HUES48 (cell line): ENCODE measurements at regions not wholly inside any gene's neighbourhood (a gene's known extent, or its start where the extent isn't known, plus 50 kb on each side); places are given as distances from the start of the nearest gene placed in this dataset.
A peak's percentile ranks its signal among the peaks of the same experiment; 100 is the strongest.
"Not testable (repeated sequence)": the region's sequence is repeated elsewhere in the genome, so short reads cannot be mapped to it uniquely, and the experiment has no call there.

Source experiments
- H3K27ac ChIP-seq: one replicate; pipeline ENCODE4 v1.7.0; 2013; ENCODE audit warnings: low read depth, low read length, inconsistent platforms
- H3K27me3 ChIP-seq: 2 replicates; pipeline ENCODE4 v1.6.1; 2013; ENCODE audit warnings: mild to moderate bottlenecking, low read length; ENCODE audit not compliant: control insufficient read depth, insufficient read depth
- H3K36me3 ChIP-seq: 2 replicates; pipeline ENCODE4 v1.6.1; 2013; ENCODE audit warnings: low read length; ENCODE audit not compliant: control insufficient read depth, insufficient read depth
- H3K4me1 ChIP-seq: 2 replicates; pipeline ENCODE4 v1.6.1; 2013; ENCODE audit warnings: mild to moderate bottlenecking, low read length; ENCODE audit not compliant: control insufficient read depth, insufficient read depth
- H3K4me3 ChIP-seq: 2 replicates; pipeline ENCODE4 v1.5.1; 2013; ENCODE audit warnings: mild to moderate bottlenecking, low read depth, low read length
- H3K9ac ChIP-seq: 2 replicates; pipeline ENCODE4 v1.6.1; 2013; ENCODE audit warnings: mild to moderate bottlenecking, low read depth, low read length, moderate library complexity
- H3K9me3 ChIP-seq: 2 replicates; pipeline ENCODE4 v1.6.1; 2013; ENCODE audit warnings: low read length; ENCODE audit not compliant: control insufficient read depth, insufficient read depth

GRCh38 chr6:28789553-28790083 is 134.2 kb downstream of the TRIM27 start:
- H3K9ac ChIP-seq, result no peak overlapping the region
- peak overlapping the region; percentile 75 for H3K4me3 ChIP-seq
- no peak overlapping the region for H3K27ac ChIP-seq
- no peaks in the 10 kb centered on the region for H3K36me3 ChIP-seq
- H3K4me1 ChIP-seq, result peaks cover 4% of the 10 kb centered on the region
- no peaks in the 10 kb centered on the region for H3K9me3 ChIP-seq
- H3K27me3 ChIP-seq, result peaks cover 84% of the 10 kb centered on the region

- Histone ChIP-seq H3K27ac (no peak overlapping the region), H3K9me3 (no peaks in the 10 kb centered on the region), H3K27me3 (peaks cover 82% of the 10 kb centered on the region), H3K4me3 (peak overlapping the region; percentile 75), H3K36me3 (no peaks in the 10 kb centered on the region), H3K9ac (no peak overlapping the region), H3K4me1 (no peaks in the 10 kb centered on the region)
These were observed 132.8 kb downstream of the TRIM27 start for GRCh38 chr6:28791002-28791383.

DNA sequence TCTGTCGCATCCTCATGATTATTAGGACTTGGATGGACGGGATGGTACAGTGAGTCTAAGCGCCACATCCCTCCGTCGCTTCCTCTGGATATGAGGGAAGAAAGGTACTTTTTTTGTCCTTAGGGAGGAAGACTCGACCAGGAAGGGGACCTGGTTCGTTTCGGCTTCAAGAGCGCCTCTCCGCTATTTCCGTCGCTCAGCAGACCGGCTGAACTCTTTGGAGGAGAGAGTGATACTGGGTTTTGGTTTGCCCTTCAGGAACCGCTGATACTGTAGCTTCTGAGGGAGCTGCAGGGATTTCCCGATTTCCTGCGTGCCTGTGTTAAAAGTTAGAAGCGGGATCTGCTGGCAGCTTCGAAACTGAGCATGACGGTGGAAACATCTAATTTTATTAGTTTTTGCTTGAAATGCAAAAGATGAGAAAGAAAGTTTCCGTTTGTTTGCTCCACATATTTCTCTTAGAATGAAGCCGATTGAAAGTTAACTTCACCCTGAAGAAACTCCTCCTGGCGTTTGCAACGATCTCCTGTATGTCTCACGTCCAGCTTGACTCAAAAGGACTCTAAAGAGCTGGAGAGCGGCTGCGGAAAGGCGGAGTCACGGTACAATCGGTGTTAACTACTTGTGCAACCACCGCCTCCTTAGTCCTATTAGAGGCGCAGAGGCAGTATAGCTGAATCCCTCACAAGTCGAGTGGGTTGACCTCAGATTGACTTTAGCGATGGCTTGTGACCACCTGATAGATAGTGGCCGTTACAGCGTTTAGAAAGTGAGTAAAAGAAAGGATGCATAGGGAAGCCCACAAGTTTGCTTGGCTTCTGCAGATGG is 129.4 kb downstream of the TRIM27 start:
- H3K9me3 ChIP-seq, result no peaks in the 10 kb centered on the region
- H3K4me3 ChIP-seq, result peak overlapping the region; percentile 78
- H3K4me1 ChIP-seq, result no peaks in the 10 kb centered on the region
- no peak overlapping the region for H3K9ac ChIP-seq
- H3K27me3 ChIP-seq, result peaks cover 48% of the 10 kb centered on the region
- no peaks in the 10 kb centered on the region for H3K36me3 ChIP-seq
- no peak overlapping the region for H3K27ac ChIP-seq

- H3K27ac ChIP-seq, H3K4me3 ChIP-seq, H3K9ac ChIP-seq, H3K9me3 ChIP-seq, H3K36me3 ChIP-seq, H3K4me1 ChIP-seq: not testable (repeated sequence)
- peaks cover 34% of the 10 kb centered on the region for H3K27me3 ChIP-seq
These were observed 123.1 kb downstream of the TRIM27 start for GRCh38 chr6:28800647-28801046.

DNA sequence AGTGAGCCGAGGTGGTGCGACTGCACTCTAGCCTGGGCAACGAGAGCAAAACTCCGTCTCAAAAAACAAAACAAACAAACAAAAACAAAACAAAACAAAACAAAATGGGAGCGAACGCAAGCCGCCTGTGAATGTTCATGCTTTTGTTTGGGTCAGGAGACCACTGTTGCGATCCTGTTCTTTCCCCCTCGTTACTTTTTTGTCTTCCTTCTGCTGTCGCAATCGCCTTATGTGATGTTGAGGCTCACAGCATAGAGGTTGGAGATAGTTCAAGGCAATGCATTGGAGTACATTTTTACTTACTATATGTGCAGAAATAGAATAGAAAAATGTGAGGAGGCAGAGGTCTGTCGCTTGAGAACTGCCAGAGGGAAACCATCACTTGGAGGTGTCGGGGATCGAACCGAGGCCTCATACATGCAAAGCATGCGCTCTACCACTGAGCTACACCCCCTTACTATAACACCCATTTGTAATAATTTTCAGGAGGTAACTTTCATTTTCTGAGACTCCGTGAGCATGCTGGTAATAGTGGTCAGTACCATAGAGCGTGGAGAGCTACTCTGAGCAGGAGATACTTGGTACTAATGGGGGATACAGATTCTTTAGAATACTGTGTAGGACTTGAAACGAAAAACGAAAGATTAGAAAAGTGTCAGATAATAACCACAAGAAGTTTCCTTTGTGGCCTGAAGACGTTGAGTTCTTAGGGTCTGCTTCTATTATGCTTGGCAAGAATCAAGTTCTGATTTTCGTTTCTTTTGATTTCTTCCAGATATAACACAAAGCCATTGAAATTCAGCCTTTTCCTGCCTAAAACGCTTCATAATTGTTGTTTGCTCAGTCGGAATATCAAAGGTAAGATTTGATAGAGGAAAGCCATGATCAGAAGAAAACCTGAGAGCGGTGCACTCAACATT is 121.1 kb downstream of the TRIM27 start:
- Histone ChIP-seq H3K27ac (no peak overlapping the region), H3K27me3 (peaks cover 49% of the 10 kb centered on the region)

GRCh38 chr6:28803337-28803709 is 120.5 kb downstream of the TRIM27 start:
- Histone ChIP-seq H3K4me3 (peak overlapping the region; percentile 69), H3K9ac (no peak overlapping the region), H3K36me3 (no peaks in the 10 kb centered on the region), H3K9me3 (no peaks in the 10 kb centered on the region), H3K27ac (no peak overlapping the region), H3K27me3 (peaks cover 55% of the 10 kb centered on the region), H3K4me1 (no peaks in the 10 kb centered on the region)

More for the DNA sequence above, 121.1 kb downstream of the TRIM27 start:
- Histone ChIP-seq H3K36me3 (no peaks in the 10 kb centered on the region), H3K4me3 (peak overlapping the region; percentile 69), H3K9me3 (no peaks in the 10 kb centered on the region), H3K9ac (no peak overlapping the region), H3K4me1 (no peaks in the 10 kb centered on the region)

DNA sequence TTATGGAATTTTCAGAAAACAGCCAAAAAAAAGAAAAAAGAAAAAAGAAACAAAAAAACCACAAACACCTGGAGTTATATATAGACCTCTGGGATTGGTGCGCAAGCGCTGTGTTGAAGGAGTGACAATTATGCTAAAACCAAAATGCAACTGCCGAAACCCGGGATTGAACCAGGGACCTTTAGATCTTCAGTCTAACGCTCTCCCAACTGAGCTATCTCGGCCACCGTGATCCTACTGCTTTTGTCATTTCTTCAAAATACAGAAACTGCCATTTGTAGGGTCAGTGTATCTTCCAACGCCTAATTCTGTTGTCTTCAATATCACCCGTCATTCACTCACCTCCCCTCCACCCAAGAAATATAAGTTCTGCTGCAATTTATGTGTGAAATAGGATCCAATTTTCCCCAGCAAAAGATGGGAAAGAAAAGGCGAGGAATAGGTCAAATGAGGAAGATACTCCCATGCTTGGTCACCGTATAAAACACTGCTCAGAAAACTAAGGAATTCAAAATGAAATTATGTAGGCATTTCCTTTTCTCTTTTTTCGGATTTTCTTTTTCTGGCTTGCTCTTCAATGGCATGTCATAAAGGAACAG is 116.0 kb downstream of the TRIM27 start:
- H3K27me3 ChIP-seq, result peaks cover 91% of the 10 kb centered on the region
- no peak overlapping the region for H3K27ac ChIP-seq
- H3K9ac ChIP-seq, result no peak overlapping the region
- H3K9me3 ChIP-seq, result no peaks in the 10 kb centered on the region
- H3K4me3 ChIP-seq, result peak overlapping the region; percentile 62
- peaks cover 11% of the 10 kb centered on the region for H3K4me1 ChIP-seq
- no peaks in the 10 kb centered on the region for H3K36me3 ChIP-seq

GRCh38 chr6:28808383-28808782 is 115.4 kb downstream of the TRIM27 start:
- Histone ChIP-seq H3K27ac (no peak overlapping the region), H3K9ac (no peak overlapping the region), H3K36me3 (no peaks in the 10 kb centered on the region), H3K4me3 (peak overlapping the region; percentile 62), H3K4me1 (peaks cover 11% of the 10 kb centered on the region), H3K9me3 (no peaks in the 10 kb centered on the region), H3K27me3 (peaks cover 91% of the 10 kb centered on the region)

- Histone ChIP-seq H3K9me3 (no peaks in the 10 kb centered on the region), H3K27ac (no peak overlapping the region), H3K4me3 (peak overlapping the region; percentile 65), H3K36me3 (no peaks in the 10 kb centered on the region), H3K4me1 (peaks cover 23% of the 10 kb centered on the region), H3K27me3 (peaks cover 91% of the 10 kb centered on the region), H3K9ac (no peak overlapping the region)
These were observed 113.7 kb downstream of the TRIM27 start for GRCh38 chr6:28809947-28810658.

GRCh38 chr6:28810659-28811053 is 113.1 kb downstream of the TRIM27 start:
- H3K4me3 ChIP-seq, result peak overlapping the region; percentile 65
- H3K9me3 ChIP-seq, result no peaks in the 10 kb centered on the region
- H3K4me1 ChIP-seq, result peaks cover 29% of the 10 kb centered on the region
- H3K27ac ChIP-seq, result no peak overlapping the region
- no peak overlapping the region for H3K9ac ChIP-seq
- H3K36me3 ChIP-seq, result no peaks in the 10 kb centered on the region
- peaks cover 96% of the 10 kb centered on the region for H3K27me3 ChIP-seq
